ENCODE measurements at regions not wholly inside any gene's neighbourhood (a gene's known extent, or its start where the extent isn't known, plus 50 kb on each side); places are given as distances from the start of the nearest gene placed in this dataset.
"Not testable (repeated sequence)": the region's sequence is repeated elsewhere in the genome, so short reads cannot be mapped to it uniquely, and the experiment has no call there.

- not testable (repeated sequence) for TF ChIP-seq POLR2A (IDR thresholded peaks at IDR 0.05; ENCODE audit: low read length); GATA1 (IDR thresholded peaks at IDR 0.05; ENCODE audit: low read depth, low read length)
Observed at GRCh38 chr14:104420523-104420922, 159.0 kb upstream of the C14orf180 start.

Measured in erythroblast (primary cell).